HL-60 (cell line): ENCODE measurements at regions not wholly inside any gene's neighbourhood (a gene's known extent, or its start where the extent isn't known, plus 50 kb on each side); places are given as distances from the start of the nearest gene placed in this dataset.

Source experiments
- CTCF ChIP-seq: IDR thresholded peaks from one replicate; pipeline ENCODE4 v1.5.1; 2011; ENCODE audit warnings: low read length, control low read depth, inconsistent platforms; ENCODE audit not compliant: insufficient read depth
- POLR2AphosphoS5 ChIP-seq: IDR thresholded peaks from 2 replicates; pipeline ENCODE4 v1.6.1; 2012; ENCODE audit warnings: low read depth

GRCh38 chr2:167863377-167863776, 384.0 kb downstream of the STK39 start:
- TF ChIP-seq CTCF (no peak), POLR2AphosphoS5 (no peak)
